ENCODE measurements at regions not wholly inside any gene's neighbourhood (a gene's known extent, or its start where the extent isn't known, plus 50 kb on each side); places are given as distances from the start of the nearest gene placed in this dataset.

DNA sequence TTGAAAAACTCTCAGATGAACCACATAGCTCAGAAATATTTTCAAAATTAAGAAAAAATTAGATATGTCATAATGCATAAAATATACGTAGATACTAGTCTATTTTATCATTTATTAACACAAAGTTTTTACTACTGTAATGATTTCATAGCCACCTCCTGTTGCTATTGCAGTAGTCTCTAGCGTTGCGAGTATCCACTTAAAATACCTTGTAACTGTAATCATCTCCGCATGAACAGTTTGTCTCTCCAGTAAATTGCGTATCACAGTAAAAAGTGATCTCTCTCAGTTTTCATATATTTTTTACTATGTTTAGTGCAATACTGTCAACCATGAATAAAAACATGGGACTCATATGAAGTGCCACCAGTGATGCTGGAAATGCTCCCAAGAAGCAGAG lies 417.9 kb upstream of the ZNF462 start:
- intact Hi-C loops (cut with DNase I) = no loop called here
- Histone ChIP-seq H3K4me3 (no peak overlapping the region), H3K9me3 (no peaks in the 10 kb centered on the region), H3K27me3 (ENCODE audit: insufficient read depth in 3 of 3, low read length in 2 of 3) (no peaks in the 10 kb centered on the region), H3K27ac (no peak overlapping the region), H3K36me3 (ENCODE audit: insufficient read depth in 1 of 2, low read depth in 1 of 2) (no peaks in the 10 kb centered on the region), H3K4me1 (peaks cover 6% of the 10 kb centered on the region)
- ATAC-seq = no peak
- TF ChIP-seq, protein P1, sequence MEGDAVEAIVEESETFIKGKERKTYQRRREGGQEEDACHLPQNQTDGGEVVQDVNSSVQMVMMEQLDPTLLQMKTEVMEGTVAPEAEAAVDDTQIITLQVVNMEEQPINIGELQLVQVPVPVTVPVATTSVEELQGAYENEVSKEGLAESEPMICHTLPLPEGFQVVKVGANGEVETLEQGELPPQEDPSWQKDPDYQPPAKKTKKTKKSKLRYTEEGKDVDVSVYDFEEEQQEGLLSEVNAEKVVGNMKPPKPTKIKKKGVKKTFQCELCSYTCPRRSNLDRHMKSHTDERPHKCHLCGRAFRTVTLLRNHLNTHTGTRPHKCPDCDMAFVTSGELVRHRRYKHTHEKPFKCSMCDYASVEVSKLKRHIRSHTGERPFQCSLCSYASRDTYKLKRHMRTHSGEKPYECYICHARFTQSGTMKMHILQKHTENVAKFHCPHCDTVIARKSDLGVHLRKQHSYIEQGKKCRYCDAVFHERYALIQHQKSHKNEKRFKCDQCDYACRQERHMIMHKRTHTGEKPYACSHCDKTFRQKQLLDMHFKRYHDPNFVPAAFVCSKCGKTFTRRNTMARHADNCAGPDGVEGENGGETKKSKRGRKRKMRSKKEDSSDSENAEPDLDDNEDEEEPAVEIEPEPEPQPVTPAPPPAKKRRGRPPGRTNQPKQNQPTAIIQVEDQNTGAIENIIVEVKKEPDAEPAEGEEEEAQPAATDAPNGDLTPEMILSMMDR (IDR thresholded peaks at IDR 0.05) = no peak
- no peak for DNase-seq
- 94 to 97% (median 96%) methylated on average over 5 of the region's 5 CpGs for WGBS, 3 donors

- no peaks in the 10 kb centered on the region for H3K36me3 ChIP-seq (ENCODE audit: insufficient read depth in 1 of 2, low read depth in 1 of 2)
- TF ChIP-seq, protein P1 (IDR thresholded peaks at IDR 0.05) = no peak
- DNase-seq = no peak
- intact Hi-C loops (cut with DNase I) = no loop called here
- WGBS, 3 donors = 54 to 64% (median 56%) methylated on average over 4 of the region's 4 CpGs
- peaks cover 15% of the 10 kb centered on the region for H3K4me1 ChIP-seq
- no peaks in the 10 kb centered on the region for H3K9me3 ChIP-seq
- ATAC-seq = no peak
- H3K4me3 ChIP-seq = no peak overlapping the region
- H3K27ac ChIP-seq = peak overlapping the region; percentile 77
- no peaks in the 10 kb centered on the region for H3K27me3 ChIP-seq (ENCODE audit: insufficient read depth in 3 of 3, low read length in 2 of 3)
Observed at GRCh38 chr9:106449336-106449927, 413.5 kb upstream of the ZNF462 start.

DNA sequence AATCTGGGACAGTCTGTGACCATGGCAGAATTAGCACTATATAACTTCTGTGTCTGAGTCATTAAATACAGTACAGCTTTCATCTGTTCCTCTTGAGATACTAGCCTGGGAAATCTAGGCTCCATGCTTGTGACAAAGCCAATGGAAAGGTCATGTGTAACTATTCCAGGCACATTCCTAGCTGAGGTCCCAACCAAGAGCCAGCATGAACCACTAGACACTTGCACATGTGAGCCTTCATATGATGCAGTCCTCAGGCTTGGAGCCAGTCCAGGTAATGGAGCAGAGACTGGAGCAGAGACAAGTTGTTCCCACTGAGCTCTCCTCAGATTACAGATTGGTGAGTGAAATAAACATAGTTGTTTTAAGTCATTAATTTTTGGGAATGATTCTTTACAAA lies 412.4 kb upstream of the ZNF462 start:
- TF ChIP-seq, protein P1 (IDR thresholded peaks at IDR 0.05) = no peak
- intact Hi-C loops (cut with DNase I) = no loop called here

DNA sequence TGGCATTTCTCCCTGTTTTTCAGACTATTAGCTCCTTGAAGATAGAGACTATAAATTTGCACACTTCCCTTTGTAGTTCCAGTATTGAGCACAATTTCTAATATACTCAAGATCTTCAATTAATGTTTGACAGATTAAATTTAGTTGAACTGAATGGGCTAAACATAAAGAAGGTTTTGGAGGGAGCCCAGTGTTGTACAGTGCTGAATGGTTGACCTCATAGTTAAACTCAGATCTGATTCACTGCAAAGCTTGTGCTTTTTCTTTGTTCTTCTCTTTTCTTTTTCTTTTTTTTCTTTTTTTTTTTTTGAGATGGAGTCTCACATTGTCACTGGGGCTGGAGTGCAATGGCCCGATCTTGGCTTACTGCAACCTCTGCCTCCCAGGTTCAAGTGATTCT lies 411.7 kb upstream of the ZNF462 start:
- Histone ChIP-seq H3K27ac (peak overlapping the region; percentile 77), H3K9me3 (no peaks in the 10 kb centered on the region), H3K36me3 (ENCODE audit: insufficient read depth in 1 of 2, low read depth in 1 of 2) (no peaks in the 10 kb centered on the region), H3K4me3 (no peak overlapping the region), H3K27me3 (ENCODE audit: insufficient read depth in 3 of 3, low read length in 2 of 3) (no peaks in the 10 kb centered on the region), H3K4me1 (peaks cover 15% of the 10 kb centered on the region)
- no peak for DNase-seq
- ATAC-seq = peak in 3 of 4 donors; percentile 49 to 69 (median 52)
- 90 to 100% (median 94%) methylated on average over 1 of the region's 1 CpG for WGBS, 3 donors
- TF ChIP-seq, protein P1 (IDR thresholded peaks at IDR 0.05) = no peak
- intact Hi-C loops (cut with DNase I) = no loop called here

More for the DNA sequence above, 412.4 kb upstream of the ZNF462 start:
- peak overlapping the region; percentile 77 for H3K27ac ChIP-seq
- H3K9me3 ChIP-seq = no peaks in the 10 kb centered on the region
- H3K27me3 ChIP-seq (ENCODE audit: insufficient read depth in 3 of 3, low read length in 2 of 3) = no peaks in the 10 kb centered on the region
- peaks cover 15% of the 10 kb centered on the region for H3K4me1 ChIP-seq
- H3K36me3 ChIP-seq (ENCODE audit: insufficient read depth in 1 of 2, low read depth in 1 of 2) = no peaks in the 10 kb centered on the region
- no peak overlapping the region for H3K4me3 ChIP-seq
- ATAC-seq = peak; percentile 90 to 98 (median 92)
- peak; percentile 28 to 67 for DNase-seq

DNA sequence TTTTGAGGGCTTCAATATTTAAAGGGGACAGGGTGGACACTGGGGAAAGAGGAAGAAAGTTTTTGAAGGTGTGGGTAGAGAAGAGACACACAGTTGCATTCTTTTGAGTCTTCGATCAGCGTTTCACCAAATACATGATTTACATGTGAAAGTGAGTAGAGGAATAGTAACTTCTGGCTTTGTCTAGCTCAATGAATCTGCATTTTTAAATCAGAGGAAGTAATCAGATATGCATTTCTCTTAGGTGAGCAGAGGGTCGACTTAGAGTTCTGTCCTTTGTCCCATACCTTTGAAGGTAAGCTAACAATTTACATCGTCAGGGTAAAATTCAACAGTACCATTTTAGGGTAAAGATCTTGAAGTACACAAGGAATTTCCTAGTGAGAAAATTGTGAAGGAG lies 406.4 kb upstream of the ZNF462 start:
- no peak for ATAC-seq
- TF ChIP-seq, protein P1 (IDR thresholded peaks at IDR 0.05) = no peak
- Histone ChIP-seq H3K9me3 (no peaks in the 10 kb centered on the region), H3K4me3 (no peak overlapping the region), H3K36me3 (ENCODE audit: insufficient read depth in 1 of 2, low read depth in 1 of 2) (no peaks in the 10 kb centered on the region), H3K27ac (no peak overlapping the region), H3K27me3 (ENCODE audit: insufficient read depth in 3 of 3, low read length in 2 of 3) (no peaks in the 10 kb centered on the region), H3K4me1 (no peaks in the 10 kb centered on the region)
- intact Hi-C loops (cut with DNase I) = no loop called here
- DNase-seq = no peak
- WGBS, 3 donors = 69 to 74% (median 71%) methylated on average over 4 of the region's 4 CpGs

Data from psoas muscle (tissue), 7 donors.